ENCODE measurements at regions not wholly inside any gene's neighbourhood (a gene's known extent, or its start where the extent isn't known, plus 50 kb on each side); places are given as distances from the start of the nearest gene placed in this dataset.

DNA sequence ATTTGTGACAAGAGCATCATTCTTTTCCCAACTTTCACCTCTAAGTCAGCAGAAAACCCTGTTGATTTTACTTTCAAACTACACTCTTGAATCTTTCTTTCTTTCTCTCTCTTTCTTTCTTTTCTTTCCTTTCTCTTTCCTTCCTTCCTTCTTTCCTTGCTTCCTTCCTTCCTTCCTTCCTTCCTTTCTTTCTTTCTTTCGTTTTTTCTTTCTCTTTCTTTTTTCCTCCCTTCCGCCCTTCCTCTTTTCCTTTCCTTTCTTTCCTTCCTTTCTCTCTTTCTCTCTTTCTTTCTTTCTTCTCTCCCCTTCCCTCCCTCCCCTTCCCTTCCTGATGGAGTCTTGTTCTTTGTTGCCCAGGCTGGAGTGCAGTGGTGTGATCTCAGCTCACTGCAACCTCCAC lies 649.5 kb downstream of the PLCL1 start:
- Histone ChIP-seq H3K9me3 (ENCODE audit: control insufficient read depth, insufficient read depth, low read depth, low read length) (no peaks in the 10 kb centered on the region), H3K4me3 (ENCODE audit: low read depth, low read length) (no peak overlapping the region), H3K27ac (ENCODE audit: extremely low read depth, low read depth, low read length) (no peak overlapping the region), H3K4me1 (ENCODE audit: control insufficient read depth, insufficient read depth, low read length) (no peaks in the 10 kb centered on the region), H3K36me3 (ENCODE audit: control insufficient read depth in 2 of 2, insufficient read depth in 1 of 2, low read length in 2 of 2) (no peaks in the 10 kb centered on the region)
- TF ChIP-seq ZNF785 (tag by site-specific recombination; IDR thresholded peaks at IDR 0.05) (no peak), ZBTB17 (tag by site-specific recombination; IDR thresholded peaks at IDR 0.05) (no peak), PRDM1 (tag by site-specific recombination; IDR thresholded peaks at IDR 0.05) (peak; percentile 46; the same call in 1 of the 2 replicates), ZNF707 (tag by site-specific recombination; IDR thresholded peaks at IDR 0.05) (no peak), ZNF19 (tag by site-specific recombination; IDR thresholded peaks at IDR 0.05; ENCODE audit: low read depth) (no peak), ZNF792 (tag by site-specific recombination; IDR thresholded peaks at IDR 0.05) (no peak), ZNF555 (tag by site-specific recombination; conservative IDR thresholded peaks at IDR 0.05) (no peak), ZNF155 (tag by site-specific recombination; IDR thresholded peaks at IDR 0.05) (no peak), SETDB1 (IDR thresholded peaks at IDR 0.05; ENCODE audit: insufficient read length, low read length) (no peak), OSR2 (tag by site-specific recombination; IDR thresholded peaks at IDR 0.05) (no peak), ZNF366 (tag by site-specific recombination; conservative IDR thresholded peaks at IDR 0.05) (peak; percentile 52), ZNF24 (tag by site-specific recombination; IDR thresholded peaks at IDR 0.05) (no peak)
- TF ChIP-seq, protein P1, sequence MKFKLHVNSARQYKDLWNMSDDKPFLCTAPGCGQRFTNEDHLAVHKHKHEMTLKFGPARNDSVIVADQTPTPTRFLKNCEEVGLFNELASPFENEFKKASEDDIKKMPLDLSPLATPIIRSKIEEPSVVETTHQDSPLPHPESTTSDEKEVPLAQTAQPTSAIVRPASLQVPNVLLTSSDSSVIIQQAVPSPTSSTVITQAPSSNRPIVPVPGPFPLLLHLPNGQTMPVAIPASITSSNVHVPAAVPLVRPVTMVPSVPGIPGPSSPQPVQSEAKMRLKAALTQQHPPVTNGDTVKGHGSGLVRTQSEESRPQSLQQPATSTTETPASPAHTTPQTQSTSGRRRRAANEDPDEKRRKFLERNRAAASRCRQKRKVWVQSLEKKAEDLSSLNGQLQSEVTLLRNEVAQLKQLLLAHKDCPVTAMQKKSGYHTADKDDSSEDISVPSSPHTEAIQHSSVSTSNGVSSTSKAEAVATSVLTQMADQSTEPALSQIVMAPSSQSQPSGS (tag by site-specific recombination; IDR thresholded peaks at IDR 0.05; ENCODE audit: low read depth) = no peak
- TF ChIP-seq, protein P2, sequence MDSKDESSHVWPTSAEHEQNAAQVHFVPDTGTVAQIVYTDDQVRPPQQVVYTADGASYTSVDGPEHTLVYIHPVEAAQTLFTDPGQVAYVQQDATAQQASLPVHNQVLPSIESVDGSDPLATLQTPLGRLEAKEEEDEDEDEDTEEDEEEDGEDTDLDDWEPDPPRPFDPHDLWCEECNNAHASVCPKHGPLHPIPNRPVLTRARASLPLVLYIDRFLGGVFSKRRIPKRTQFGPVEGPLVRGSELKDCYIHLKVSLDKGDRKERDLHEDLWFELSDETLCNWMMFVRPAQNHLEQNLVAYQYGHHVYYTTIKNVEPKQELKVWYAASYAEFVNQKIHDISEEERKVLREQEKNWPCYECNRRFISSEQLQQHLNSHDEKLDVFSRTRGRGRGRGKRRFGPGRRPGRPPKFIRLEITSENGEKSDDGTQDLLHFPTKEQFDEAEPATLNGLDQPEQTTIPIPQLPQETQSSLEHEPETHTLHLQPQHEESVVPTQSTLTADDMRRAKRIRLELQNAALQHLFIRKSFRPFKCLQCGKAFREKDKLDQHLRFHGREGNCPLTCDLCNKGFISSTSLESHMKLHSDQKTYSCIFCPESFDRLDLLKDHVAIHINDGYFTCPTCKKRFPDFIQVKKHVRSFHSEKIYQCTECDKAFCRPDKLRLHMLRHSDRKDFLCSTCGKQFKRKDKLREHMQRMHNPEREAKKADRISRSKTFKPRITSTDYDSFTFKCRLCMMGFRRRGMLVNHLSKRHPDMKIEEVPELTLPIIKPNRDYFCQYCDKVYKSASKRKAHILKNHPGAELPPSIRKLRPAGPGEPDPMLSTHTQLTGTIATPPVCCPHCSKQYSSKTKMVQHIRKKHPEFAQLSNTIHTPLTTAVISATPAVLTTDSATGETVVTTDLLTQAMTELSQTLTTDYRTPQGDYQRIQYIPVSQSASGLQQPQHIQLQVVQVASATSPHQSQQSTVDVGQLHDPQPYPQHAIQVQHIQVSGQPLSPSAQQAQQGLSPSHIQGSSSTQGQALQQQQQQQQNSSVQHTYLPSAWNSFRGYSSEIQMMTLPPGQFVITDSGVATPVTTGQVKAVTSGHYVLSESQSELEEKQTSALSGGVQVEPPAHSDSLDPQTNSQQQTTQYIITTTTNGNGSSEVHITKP (tag by site-specific recombination; IDR thresholded peaks at IDR 0.05) = no peak
- ChIA-PET CTCF (interaction anchor here (0.7 kb wide), 1 partner anchor 204 kb away, joined by 3 read pairs; no protein-coding TSS in a partner anchor), POLR2A (no interaction called here)

DNA sequence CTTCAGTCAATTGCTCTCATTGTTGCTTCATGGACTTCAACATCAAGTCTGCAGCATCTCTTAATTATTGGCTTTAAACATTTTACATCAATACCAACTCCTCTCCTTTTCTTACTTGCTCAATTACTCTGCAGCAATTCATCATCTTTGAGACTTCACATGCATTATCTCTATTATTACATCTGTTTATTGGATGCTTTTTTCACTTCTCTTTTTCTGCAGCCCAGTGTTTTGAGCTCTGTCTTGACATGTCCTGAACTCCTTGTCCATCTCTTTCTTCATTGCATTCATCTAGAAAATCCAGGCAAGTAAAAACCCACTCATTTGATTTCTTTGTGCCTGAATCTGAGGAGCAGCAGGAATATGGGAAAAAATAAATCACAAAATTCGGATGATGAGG lies 647.9 kb downstream of the PLCL1 start:
- CTCF ChIA-PET = interaction anchor here (0.6 to 0.7 kb wide), 2 partner anchors 1065 to 1685 kb away, joined by 4 to 6 read pairs; no protein-coding TSS in a partner anchor
- no peaks in the 10 kb centered on the region for H3K9me3 ChIP-seq (ENCODE audit: control insufficient read depth, insufficient read depth, low read depth, low read length)
- no peak overlapping the region for H3K4me3 ChIP-seq (ENCODE audit: low read depth, low read length)
- no peaks in the 10 kb centered on the region for H3K36me3 ChIP-seq (ENCODE audit: control insufficient read depth in 2 of 2, insufficient read depth in 1 of 2, low read length in 2 of 2)
- TF ChIP-seq, protein P3, sequence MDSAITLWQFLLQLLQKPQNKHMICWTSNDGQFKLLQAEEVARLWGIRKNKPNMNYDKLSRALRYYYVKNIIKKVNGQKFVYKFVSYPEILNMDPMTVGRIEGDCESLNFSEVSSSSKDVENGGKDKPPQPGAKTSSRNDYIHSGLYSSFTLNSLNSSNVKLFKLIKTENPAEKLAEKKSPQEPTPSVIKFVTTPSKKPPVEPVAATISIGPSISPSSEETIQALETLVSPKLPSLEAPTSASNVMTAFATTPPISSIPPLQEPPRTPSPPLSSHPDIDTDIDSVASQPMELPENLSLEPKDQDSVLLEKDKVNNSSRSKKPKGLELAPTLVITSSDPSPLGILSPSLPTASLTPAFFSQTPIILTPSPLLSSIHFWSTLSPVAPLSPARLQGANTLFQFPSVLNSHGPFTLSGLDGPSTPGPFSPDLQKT (IDR thresholded peaks at IDR 0.05; ENCODE audit: borderline replicate concordance, low read depth, low read length) = no peak
- no peak for TF ChIP-seq ZNF549 (tag by site-specific recombination; IDR thresholded peaks at IDR 0.05)
- TF ChIP-seq, protein P4, sequence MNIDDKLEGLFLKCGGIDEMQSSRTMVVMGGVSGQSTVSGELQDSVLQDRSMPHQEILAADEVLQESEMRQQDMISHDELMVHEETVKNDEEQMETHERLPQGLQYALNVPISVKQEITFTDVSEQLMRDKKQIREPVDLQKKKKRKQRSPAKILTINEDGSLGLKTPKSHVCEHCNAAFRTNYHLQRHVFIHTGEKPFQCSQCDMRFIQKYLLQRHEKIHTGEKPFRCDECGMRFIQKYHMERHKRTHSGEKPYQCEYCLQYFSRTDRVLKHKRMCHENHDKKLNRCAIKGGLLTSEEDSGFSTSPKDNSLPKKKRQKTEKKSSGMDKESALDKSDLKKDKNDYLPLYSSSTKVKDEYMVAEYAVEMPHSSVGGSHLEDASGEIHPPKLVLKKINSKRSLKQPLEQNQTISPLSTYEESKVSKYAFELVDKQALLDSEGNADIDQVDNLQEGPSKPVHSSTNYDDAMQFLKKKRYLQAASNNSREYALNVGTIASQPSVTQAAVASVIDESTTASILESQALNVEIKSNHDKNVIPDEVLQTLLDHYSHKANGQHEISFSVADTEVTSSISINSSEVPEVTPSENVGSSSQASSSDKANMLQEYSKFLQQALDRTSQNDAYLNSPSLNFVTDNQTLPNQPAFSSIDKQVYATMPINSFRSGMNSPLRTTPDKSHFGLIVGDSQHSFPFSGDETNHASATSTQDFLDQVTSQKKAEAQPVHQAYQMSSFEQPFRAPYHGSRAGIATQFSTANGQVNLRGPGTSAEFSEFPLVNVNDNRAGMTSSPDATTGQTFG (tag by site-specific recombination; IDR thresholded peaks at IDR 0.05; ENCODE audit: borderline replicate concordance) = no peak
- TF ChIP-seq ZNF175 (tag by site-specific recombination; IDR thresholded peaks at IDR 0.05) = no peak
- TF ChIP-seq ZSCAN30 (tag by site-specific recombination; IDR thresholded peaks at IDR 0.05) = no peak
- no peak for TF ChIP-seq ZNF292 (tag by site-specific recombination; IDR thresholded peaks at IDR 0.05; ENCODE audit: borderline replicate concordance, low read depth)
- TF ChIP-seq ZNF221 (tag by site-specific recombination; IDR thresholded peaks at IDR 0.05; ENCODE audit: borderline replicate concordance) = no peak
- TF ChIP-seq ZFP69B (tag by site-specific recombination; IDR thresholded peaks at IDR 0.05) = no peak
- TF ChIP-seq ZNF623 (tag by site-specific recombination; IDR thresholded peaks at IDR 0.05) = no peak
- no peak for TF ChIP-seq ZNF214 (tag by site-specific recombination; IDR thresholded peaks at IDR 0.05; ENCODE audit: borderline replicate concordance)
- no peak for TF ChIP-seq OVOL3 (tag by site-specific recombination; IDR thresholded peaks at IDR 0.05)
- no peak for TF ChIP-seq ZNF513 (tag by site-specific recombination; IDR thresholded peaks at IDR 0.05)
- TF ChIP-seq ZNF155 (tag by site-specific recombination; IDR thresholded peaks at IDR 0.05) = no peak
- no peak for TF ChIP-seq ZNF423 (tag by site-specific recombination; IDR thresholded peaks at IDR 0.05)
- no peaks in the 10 kb centered on the region for H3K4me1 ChIP-seq (ENCODE audit: control insufficient read depth, insufficient read depth, low read length)
- POLR2A ChIA-PET = no interaction called here
- H3K27ac ChIP-seq (ENCODE audit: extremely low read depth, low read depth, low read length) = no peak overlapping the region
